Testis (tissue), 2 donors: ENCODE measurements at regions not wholly inside any gene's neighbourhood (a gene's known extent, or its start where the extent isn't known, plus 50 kb on each side); places are given as distances from the start of the nearest gene placed in this dataset.
"Not testable (repeated sequence)": the region's sequence is repeated elsewhere in the genome, so short reads cannot be mapped to it uniquely, and the experiment has no call there.

Experiments used
- DNase-seq: peaks from one replicate; pipeline ENCODE4 v3.0.0-alpha.2; 2019
- H3K27ac ChIP-seq, 2 donors: fragments of 200-600 bp; sonication (generic); one replicate each; pipeline ENCODE4 v1.5.1; 2019
- H3K27me3 ChIP-seq: fragments of 200-600 bp; sonication (generic); one replicate; pipeline ENCODE4 v1.5.1; 2019
- H3K36me3 ChIP-seq: fragments of 200-600 bp; sonication (generic); one replicate; pipeline ENCODE4 v1.5.1; 2017; ENCODE audit warnings: low read depth; ENCODE audit errors: missing control alignments
- H3K4me1 ChIP-seq: fragments of 200-600 bp; sonication (generic); one replicate; pipeline ENCODE4 v1.5.1; 2019
- H3K4me3 ChIP-seq, 2 donors: fragments of 200-600 bp; sonication (generic); one replicate each; pipeline ENCODE4 v1.5.1; 2017 to 2019
- H3K9me3 ChIP-seq: fragments of 200-600 bp; sonication (generic); one replicate; pipeline ENCODE4 v1.5.1; 2017
- POLR2A ChIP-seq: fragments of 450-650 bp; IDR thresholded peaks from one replicate; pipeline ENCODE4 v1.6.1; 2017; ENCODE audit warnings: antibody characterized with exemption, mild to moderate bottlenecking, moderate library complexity
- WGBS, 2 donors: methylation state at CpG; one replicate each; pipeline ENCODE4 v1.1.5; 2018; 5-methylcytosine and 5-hydroxymethylcytosine counted together
- intact Hi-C: fragments of 100-400 bp; cut with DNase I; formaldehyde crosslinking; loops from one replicate; pipeline ENCODE4 v1.15.1; 2023; ENCODE audit warnings: low total_unique reads
- TF ChIP-seq, protein P1 (sequence below), 3 experiments: fragments of 450-650 bp in 2 of 3; fragments of 200-600 bp in 1 of 3; sonication (generic) in 1 of 3; IDR thresholded peaks; one replicate each; pipeline ENCODE4 v1.5.1; 2016 to 2019; ENCODE audit warnings: antibody characterized with exemption in 3 of 3, mild to moderate bottlenecking in 2 of 3, moderate library complexity in 1 of 3

DNA sequence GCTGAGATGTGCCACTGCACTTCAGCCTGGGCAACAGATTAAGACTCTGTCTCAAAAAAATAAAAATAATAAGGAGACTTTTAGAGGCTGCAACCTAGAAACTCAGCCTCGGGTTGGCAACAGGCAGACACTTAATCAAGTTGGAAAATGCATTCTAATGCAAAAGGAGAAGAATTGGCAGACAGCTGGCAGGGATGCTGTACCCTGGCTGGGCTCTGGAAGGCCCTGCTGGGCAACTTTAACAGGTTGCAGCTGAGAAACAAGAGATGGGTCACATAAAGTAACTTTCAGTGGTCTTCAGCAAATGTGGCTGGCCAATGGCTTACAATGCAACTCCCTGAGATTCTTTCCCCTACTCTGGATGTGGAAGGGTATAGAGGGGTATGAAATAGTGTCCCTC lies 1225.7 kb downstream of the TYW1 start:
- H3K27me3 ChIP-seq, result no peaks in the 10 kb centered on the region
- no peaks in the 10 kb centered on the region for H3K9me3 ChIP-seq
- H3K27ac ChIP-seq, result no peak overlapping the region
- H3K4me3 ChIP-seq, result no peak overlapping the region
- 80 to 100% methylated on average over 1 of the region's 1 CpG for WGBS, 2 donors
- TF ChIP-seq, protein P1, sequence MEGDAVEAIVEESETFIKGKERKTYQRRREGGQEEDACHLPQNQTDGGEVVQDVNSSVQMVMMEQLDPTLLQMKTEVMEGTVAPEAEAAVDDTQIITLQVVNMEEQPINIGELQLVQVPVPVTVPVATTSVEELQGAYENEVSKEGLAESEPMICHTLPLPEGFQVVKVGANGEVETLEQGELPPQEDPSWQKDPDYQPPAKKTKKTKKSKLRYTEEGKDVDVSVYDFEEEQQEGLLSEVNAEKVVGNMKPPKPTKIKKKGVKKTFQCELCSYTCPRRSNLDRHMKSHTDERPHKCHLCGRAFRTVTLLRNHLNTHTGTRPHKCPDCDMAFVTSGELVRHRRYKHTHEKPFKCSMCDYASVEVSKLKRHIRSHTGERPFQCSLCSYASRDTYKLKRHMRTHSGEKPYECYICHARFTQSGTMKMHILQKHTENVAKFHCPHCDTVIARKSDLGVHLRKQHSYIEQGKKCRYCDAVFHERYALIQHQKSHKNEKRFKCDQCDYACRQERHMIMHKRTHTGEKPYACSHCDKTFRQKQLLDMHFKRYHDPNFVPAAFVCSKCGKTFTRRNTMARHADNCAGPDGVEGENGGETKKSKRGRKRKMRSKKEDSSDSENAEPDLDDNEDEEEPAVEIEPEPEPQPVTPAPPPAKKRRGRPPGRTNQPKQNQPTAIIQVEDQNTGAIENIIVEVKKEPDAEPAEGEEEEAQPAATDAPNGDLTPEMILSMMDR (IDR thresholded peaks at IDR 0.05), result no peak
- TF ChIP-seq POLR2A, result no peak
- H3K4me1 ChIP-seq, result peaks cover 12% of the 10 kb centered on the region
- no peak for DNase-seq
- no peaks in the 10 kb centered on the region for H3K36me3 ChIP-seq
- intact Hi-C loops, result no loop called here

DNA sequence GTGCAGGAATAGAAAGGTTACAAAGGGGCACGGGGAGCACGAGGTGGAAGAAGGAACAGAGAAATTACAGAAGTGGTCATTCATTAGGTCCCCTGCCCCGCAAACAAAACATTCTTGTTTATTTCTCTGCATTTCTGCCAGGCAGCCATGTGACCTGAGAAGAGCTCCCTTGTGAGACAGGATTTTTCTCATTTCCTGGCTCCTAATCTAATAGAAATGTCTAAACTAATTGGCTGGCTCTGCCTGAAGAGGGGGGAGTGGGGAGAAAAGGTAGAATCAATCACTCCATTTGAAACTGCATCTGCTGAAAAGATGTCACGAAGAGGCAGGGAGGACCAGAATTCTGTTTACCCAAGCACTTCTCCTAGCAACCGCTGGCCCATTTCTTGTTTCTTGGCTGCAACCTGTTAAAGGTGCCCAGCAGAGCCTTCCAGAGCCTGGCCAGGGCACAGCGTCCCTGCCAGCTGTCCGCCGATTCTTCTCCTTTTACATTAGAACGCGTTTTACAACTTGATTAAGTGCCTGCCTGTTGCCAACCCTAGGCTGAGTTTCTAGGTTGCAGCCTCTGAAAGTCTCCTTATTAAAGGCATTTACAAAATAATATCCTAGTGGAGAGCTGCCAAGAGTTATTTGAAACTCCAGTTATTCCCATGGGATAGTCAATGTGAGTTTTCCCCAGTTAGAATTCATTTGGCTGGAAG lies 1227.6 kb downstream of the TYW1 start:
- H3K36me3 ChIP-seq, result no peaks in the 10 kb centered on the region
- peaks cover 12% of the 10 kb centered on the region for H3K4me1 ChIP-seq
- H3K9me3 ChIP-seq, result no peaks in the 10 kb centered on the region
- H3K27me3 ChIP-seq, result no peaks in the 10 kb centered on the region
- TF ChIP-seq POLR2A, result no peak
- TF ChIP-seq, protein P1 (IDR thresholded peaks at IDR 0.05), result no peak
- intact Hi-C loops, result no loop called here
- peak; percentile 25 for DNase-seq
- H3K27ac ChIP-seq, result no peak overlapping the region
- no peak overlapping the region for H3K4me3 ChIP-seq
- WGBS, 2 donors, result 26 to 38% methylated on average over 10 of the region's 10 CpGs

DNA sequence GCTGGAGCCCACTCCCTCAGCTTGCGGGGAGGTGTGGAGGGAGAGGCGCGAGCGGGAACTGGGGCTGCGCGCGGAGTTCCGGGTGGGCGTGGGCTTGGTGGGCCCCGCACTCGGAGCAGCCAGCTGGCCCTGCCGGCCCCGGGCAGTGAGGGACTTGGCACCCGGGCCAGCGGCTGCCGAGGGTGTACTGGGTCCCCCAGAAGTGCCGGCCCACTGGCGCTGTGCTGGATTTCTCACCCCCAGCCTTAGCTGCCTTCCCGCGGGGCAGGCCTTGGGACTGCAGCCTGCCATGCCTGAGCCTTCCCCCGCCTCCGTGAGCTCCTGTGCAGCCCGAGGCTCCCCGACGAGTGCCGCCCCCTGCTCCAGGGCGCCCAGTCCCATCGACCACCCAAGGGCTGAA lies 1234.4 kb downstream of the TYW1 start:
- H3K27ac ChIP-seq, intact Hi-C loops, DNase-seq, H3K4me1 ChIP-seq, H3K27me3 ChIP-seq, H3K4me3 ChIP-seq, H3K36me3 ChIP-seq, H3K9me3 ChIP-seq: not testable (repeated sequence)
- 93% methylated on average over 6 of the region's 28 CpGs; no CpG with 5 or more reads in 1 of the 2 donors for WGBS, 2 donors

DNA sequence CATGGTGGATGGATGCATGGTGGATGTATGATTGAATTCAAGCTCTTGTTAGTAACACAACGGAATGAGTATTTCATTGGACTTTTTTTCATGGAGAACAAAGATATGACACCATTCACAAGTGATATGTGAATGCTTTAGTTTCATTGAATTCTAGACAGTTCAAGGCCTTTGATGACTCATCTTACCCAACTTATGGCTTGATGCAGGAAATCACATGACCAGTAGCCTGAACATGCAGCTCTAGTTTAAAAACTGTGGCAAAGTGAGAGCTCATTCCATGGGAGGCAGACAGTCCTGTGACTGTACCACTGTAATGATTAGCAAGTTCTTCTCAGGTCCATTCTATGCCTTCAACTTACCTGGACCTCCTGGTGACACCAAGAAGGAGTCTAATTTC lies 1239.3 kb downstream of the TYW1 start:
- Histone ChIP-seq H3K36me3 (no peaks in the 10 kb centered on the region), H3K9me3 (no peaks in the 10 kb centered on the region), H3K27me3 (no peaks in the 10 kb centered on the region), H3K27ac (no peak overlapping the region), H3K4me1 (no peaks in the 10 kb centered on the region), H3K4me3 (no peak overlapping the region)
- intact Hi-C loops, result no loop called here
- 70 to 96% methylated on average over 1 of the region's 1 CpG for WGBS, 2 donors
- DNase-seq, result no peak
- TF ChIP-seq, protein P1 (IDR thresholded peaks at IDR 0.05), result no peak
- TF ChIP-seq POLR2A, result no peak

DNA sequence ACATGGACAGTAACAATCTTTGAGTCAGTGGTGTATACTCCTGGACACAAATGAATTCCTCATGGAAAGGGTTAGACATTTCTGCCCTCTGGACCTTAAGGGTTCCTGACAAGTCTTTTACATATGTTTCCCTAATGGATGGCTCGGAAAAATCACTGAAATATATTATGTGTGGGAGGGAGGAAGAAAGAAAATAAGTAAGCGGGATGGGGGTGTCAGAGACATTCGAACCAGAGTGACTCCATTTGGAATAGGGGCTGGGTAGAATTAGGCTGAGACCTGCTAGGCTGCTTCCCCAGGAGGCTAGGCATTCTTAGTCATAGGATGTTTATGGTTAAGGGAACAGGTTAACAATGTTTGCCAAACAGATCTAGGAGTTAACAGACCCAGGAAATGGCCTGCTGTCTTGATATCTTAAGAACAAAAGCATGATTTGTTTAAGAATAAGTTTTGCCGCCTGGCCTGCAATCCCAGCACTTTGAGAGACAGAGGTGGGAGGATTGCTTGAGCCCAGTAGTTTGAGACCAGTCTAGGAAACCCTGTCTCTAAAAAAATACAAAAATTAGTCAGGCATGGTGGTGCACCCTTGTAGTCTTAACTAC lies 1241.7 kb downstream of the TYW1 start:
- intact Hi-C loops, result no loop called here
- H3K36me3 ChIP-seq, result no peaks in the 10 kb centered on the region
- no peaks in the 10 kb centered on the region for H3K9me3 ChIP-seq
- H3K4me3 ChIP-seq, result no peak overlapping the region
- H3K27ac ChIP-seq, result no peak overlapping the region
- TF ChIP-seq, protein P1 (IDR thresholded peaks at IDR 0.05), result no peak
- no peak for TF ChIP-seq POLR2A
- H3K27me3 ChIP-seq, result no peaks in the 10 kb centered on the region
- no peaks in the 10 kb centered on the region for H3K4me1 ChIP-seq
- WGBS, 2 donors, result 66 to 78% methylated on average over 4 of the region's 4 CpGs
- DNase-seq, result no peak
